Thoracic aorta (tissue), 2 donors: ENCODE measurements at regions not wholly inside any gene's neighbourhood (a gene's known extent, or its start where the extent isn't known, plus 50 kb on each side); places are given as distances from the start of the nearest gene placed in this dataset.

Experiments used
- ATAC-seq: fragments of 150-250 bp; one replicate; pipeline ENCODE4 v1.8.0; 2017; ENCODE audit warnings: low read depth; ENCODE audit not compliant: insufficient number of reproducible peaks, low FRiP score
- DNase-seq: peaks from one replicate; pipeline ENCODE4 v3.0.0-alpha.2; 2020; ENCODE audit warnings: low spot score
- H3K27ac ChIP-seq, 2 donors: fragments of 200-600 bp; sonication (generic); 1 replicate in 1 of 2; 2 replicates in 1 of 2; pipeline ENCODE4 v1.5.1; 2016; ENCODE audit warnings: mild to moderate bottlenecking in 2 of 2, moderate library complexity in 2 of 2
- H3K27me3 ChIP-seq: fragments of 200-600 bp; sonication (generic); replicated peaks from 2 replicates; pipeline ENCODE4 v1.6.0; 2016; ENCODE audit warnings: mild to moderate bottlenecking; ENCODE audit not compliant: insufficient read depth
- H3K36me3 ChIP-seq: fragments of 200-600 bp; sonication (generic); one replicate; pipeline ENCODE4 v1.5.1; 2016
- H3K4me1 ChIP-seq, 2 donors: fragments of 200-600 bp; sonication (generic); 1 replicate in 1 of 2; 2 replicates in 1 of 2; pipeline versions ENCODE4 v1.5.1 to v1.6.0; 2016; ENCODE audit warnings: low read depth in 2 of 2, mild to moderate bottlenecking in 1 of 2; ENCODE audit not compliant: control insufficient read depth in 1 of 2
- H3K4me3 ChIP-seq: fragments of 200-600 bp; sonication (generic); 2 replicates; pipeline ENCODE4 v1.5.1; 2016; ENCODE audit warnings: mild to moderate bottlenecking
- H3K9me3 ChIP-seq: fragments of 200-600 bp; sonication (generic); 2 replicates; pipeline ENCODE4 v1.5.1; 2016
- CTCF ChIP-seq: fragments of 200-600 bp; sonication (generic); IDR thresholded peaks from one replicate; pipeline ENCODE4 v1.5.1; 2019; ENCODE audit warnings: antibody characterized with exemption

- no peak for TF ChIP-seq CTCF
- DNase-seq (no peak), ATAC-seq (no peak)
- Histone ChIP-seq H3K4me1 (no peaks in the 10 kb centered on the region), H3K36me3 (no peaks in the 10 kb centered on the region), H3K27me3 (no peaks in the 10 kb centered on the region), H3K9me3 (no peaks in the 10 kb centered on the region), H3K27ac (no peak overlapping the region), H3K4me3 (no peak overlapping the region)
Observed at GRCh38 chr4:59983852-59984251, 1216.3 kb upstream of the ADGRL3 start.

- Histone ChIP-seq H3K36me3 (no peaks in the 10 kb centered on the region), H3K27ac (no peak overlapping the region), H3K4me3 (no peak overlapping the region), H3K27me3 (no peaks in the 10 kb centered on the region), H3K9me3 (no peaks in the 10 kb centered on the region), H3K4me1 (no peaks in the 10 kb centered on the region)
- DNase-seq (no peak), ATAC-seq (no peak)
- no peak for TF ChIP-seq CTCF
Observed at GRCh38 chr4:59987289-59987688, 1212.8 kb upstream of the ADGRL3 start.

- no peak for TF ChIP-seq CTCF
- H3K27me3 ChIP-seq: no peaks in the 10 kb centered on the region
- DNase-seq: no peak
- ATAC-seq: no peak
- no peaks in the 10 kb centered on the region for H3K4me1 ChIP-seq
- H3K27ac ChIP-seq: no peak overlapping the region
- no peaks in the 10 kb centered on the region for H3K9me3 ChIP-seq
- no peaks in the 10 kb centered on the region for H3K36me3 ChIP-seq
- no peak overlapping the region for H3K4me3 ChIP-seq
Observed at GRCh38 chr4:59994118-59994517, 1206.0 kb upstream of the ADGRL3 start.

- Histone ChIP-seq H3K4me3 (no peak overlapping the region), H3K9me3 (no peaks in the 10 kb centered on the region), H3K36me3 (no peaks in the 10 kb centered on the region), H3K27ac (no peak overlapping the region), H3K4me1 (no peaks in the 10 kb centered on the region), H3K27me3 (no peaks in the 10 kb centered on the region)
- ATAC-seq (no peak), DNase-seq (no peak)
- TF ChIP-seq CTCF: no peak
Observed at GRCh38 chr4:60002603-60003337, 1197.4 kb upstream of the ADGRL3 start.

- H3K9me3 ChIP-seq: no peaks in the 10 kb centered on the region
- TF ChIP-seq CTCF: no peak
- DNase-seq: no peak
- H3K4me3 ChIP-seq: no peak overlapping the region
- H3K4me1 ChIP-seq: peaks cover 0 to 6% of the 10 kb centered on the region in 2 donors
- no peaks in the 10 kb centered on the region for H3K36me3 ChIP-seq
- ATAC-seq: no peak
- no peak overlapping the region for H3K27ac ChIP-seq
- no peaks in the 10 kb centered on the region for H3K27me3 ChIP-seq
Observed at GRCh38 chr4:60013464-60014184, 1186.5 kb upstream of the ADGRL3 start.
